Activated CD4-positive, alpha-beta T cell treated with anti-CD3 and anti-CD28 coated beads for 36 hours (primary cell): ENCODE measurements at regions not wholly inside any gene's neighbourhood (a gene's known extent, or its start where the extent isn't known, plus 50 kb on each side); places are given as distances from the start of the nearest gene placed in this dataset.

Source experiments
- ATAC-seq: fragments of 200-7000 bp; cut with Tn5 transposase; one replicate; pipeline ENCODE4 v1.10.0; 2021; ENCODE audit warnings: mild to moderate bottlenecking, moderate library complexity
- CTCF ChIA-PET: fragments of 350-600 bp; sonication (Branson Sonifier 250); formaldehyde crosslinking; loops from one replicate; lab custom pipeline; 2021; ENCODE audit warnings: antibody characterized with exemption; lab: Charles Lee
- POLR2A ChIA-PET: fragments of 350-600 bp; sonication (Branson Sonifier 250); formaldehyde crosslinking; loops from one replicate; lab custom pipeline; 2021; ENCODE audit warnings: antibody characterized with exemption, inconsistent platforms; lab: Charles Lee
- DNase-seq: peaks from one replicate; pipeline ENCODE4 v3.0.0-alpha.2; 2020
- H3K27ac Mint-ChIP-seq: one replicate; pipeline ENCODE4 v1.8.0; 2021; ENCODE audit warnings: mixed read lengths
- H3K27me3 Mint-ChIP-seq: one replicate; pipeline ENCODE4 v1.8.0; 2021; ENCODE audit warnings: mixed read lengths
- H3K36me3 Mint-ChIP-seq: one replicate; pipeline ENCODE4 v1.8.0; 2021; ENCODE audit warnings: low read depth, mixed read lengths
- H3K4me1 Mint-ChIP-seq: one replicate; pipeline ENCODE4 v1.8.0; 2021; ENCODE audit warnings: mixed read lengths
- H3K4me3 Mint-ChIP-seq: one replicate; pipeline ENCODE4 v1.8.0; 2021; ENCODE audit warnings: mild to moderate bottlenecking, moderate library complexity, mixed read lengths
- H3K9me3 Mint-ChIP-seq: one replicate; pipeline ENCODE4 v1.8.0; 2021; ENCODE audit warnings: low read depth, mixed read lengths
- intact Hi-C, 2 experiments: fragments of 100-400 bp; cut with DNase I in 1 of 2; cut with micrococcal nuclease in 1 of 2; formaldehyde crosslinking; loops; one replicate each; pipeline versions ENCODE4 v1.14.2 to v1.15.1; 2022 to 2024; cut with DNase I, micrococcal nuclease

- ATAC-seq (no peak), DNase-seq (no peak)
- Mint-ChIP-seq H3K27me3 (peaks cover 9% of the 10 kb centered on the region), H3K27ac (no peak overlapping the region), H3K9me3 (no peaks in the 10 kb centered on the region), H3K4me1 (no peaks in the 10 kb centered on the region), H3K4me3 (no peak overlapping the region), H3K36me3 (no peaks in the 10 kb centered on the region)
- POLR2A ChIA-PET = no interaction called here
- CTCF ChIA-PET = no interaction called here
- intact Hi-C loops = no loop called here
Measured at GRCh38 chr9:14487547-14488185, 173.7 kb upstream of the NFIB start.

DNA sequence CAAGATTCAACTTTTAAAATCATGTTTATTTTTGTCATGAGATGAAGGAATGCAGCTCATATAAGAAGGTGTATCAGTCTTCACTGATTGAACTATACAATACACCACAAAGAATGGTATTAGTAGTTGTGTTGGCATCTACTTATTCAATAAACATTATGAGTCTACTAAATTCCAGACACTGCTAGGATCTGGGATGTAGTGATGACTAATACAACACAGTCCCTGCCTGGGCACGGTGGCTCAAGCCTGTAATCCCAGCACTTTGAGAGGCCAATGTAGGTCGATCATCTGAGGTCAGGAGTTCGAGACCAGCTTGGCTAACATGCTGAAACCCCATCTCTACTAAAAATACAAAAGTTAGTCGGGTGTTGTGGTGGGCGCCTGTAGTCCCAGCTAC is 171.4 kb upstream of the NFIB start:
- H3K27me3 Mint-ChIP-seq = peaks cover 12% of the 10 kb centered on the region
- H3K27ac Mint-ChIP-seq = no peak overlapping the region
- H3K36me3 Mint-ChIP-seq = no peaks in the 10 kb centered on the region
- ChIA-PET POLR2A (no interaction called here), CTCF (no interaction called here)
- no peaks in the 10 kb centered on the region for H3K4me1 Mint-ChIP-seq
- DNase-seq (no peak), ATAC-seq (no peak)
- intact Hi-C loops = no loop called here
- no peak overlapping the region for H3K4me3 Mint-ChIP-seq
- no peaks in the 10 kb centered on the region for H3K9me3 Mint-ChIP-seq

DNA sequence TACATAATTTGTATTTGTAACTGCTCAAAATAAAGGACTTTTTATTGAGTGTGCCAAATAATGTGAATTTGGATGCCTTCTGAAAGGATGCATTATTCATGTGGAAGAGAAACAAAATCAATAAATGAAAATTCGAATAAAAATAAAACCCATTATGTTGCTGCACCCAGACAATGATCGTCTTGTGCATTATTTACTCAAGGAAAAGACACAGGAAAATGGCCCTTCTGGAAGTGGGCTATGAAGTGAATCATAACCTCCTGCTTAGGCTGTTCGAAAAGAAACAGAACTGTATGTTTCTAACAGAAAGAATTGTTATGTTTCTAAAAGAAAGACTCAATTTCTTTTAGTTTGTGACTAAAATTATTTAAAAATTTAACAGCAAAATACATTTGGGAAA is 168.9 kb upstream of the NFIB start:
- POLR2A ChIA-PET = no interaction called here
- Mint-ChIP-seq H3K27ac (no peak overlapping the region), H3K36me3 (no peaks in the 10 kb centered on the region), H3K27me3 (peaks cover 12% of the 10 kb centered on the region), H3K4me3 (no peak overlapping the region), H3K4me1 (no peaks in the 10 kb centered on the region), H3K9me3 (no peaks in the 10 kb centered on the region)
- DNase-seq (no peak), ATAC-seq (no peak)
- intact Hi-C loops = loop anchor here in 1 of 2 experiments (5.0 kb wide), 1 partner anchor 51 kb away; no protein-coding TSS in a partner anchor
- CTCF ChIA-PET = no interaction called here

- ATAC-seq (no peak), DNase-seq (no peak)
- no peak overlapping the region for H3K4me3 Mint-ChIP-seq
- H3K4me1 Mint-ChIP-seq = no peaks in the 10 kb centered on the region
- no peaks in the 10 kb centered on the region for H3K36me3 Mint-ChIP-seq
- ChIA-PET POLR2A (no interaction called here), CTCF (no interaction called here)
- intact Hi-C loops = loop anchor here in 1 of 2 experiments (5.0 kb wide), 1 partner anchor 48 kb away; no protein-coding TSS in a partner anchor
- H3K27ac Mint-ChIP-seq = no peak overlapping the region
- peaks cover 7% of the 10 kb centered on the region for H3K27me3 Mint-ChIP-seq
- no peaks in the 10 kb centered on the region for H3K9me3 Mint-ChIP-seq
Measured at GRCh38 chr9:14480526-14480925, 166.6 kb upstream of the NFIB start.

DNA sequence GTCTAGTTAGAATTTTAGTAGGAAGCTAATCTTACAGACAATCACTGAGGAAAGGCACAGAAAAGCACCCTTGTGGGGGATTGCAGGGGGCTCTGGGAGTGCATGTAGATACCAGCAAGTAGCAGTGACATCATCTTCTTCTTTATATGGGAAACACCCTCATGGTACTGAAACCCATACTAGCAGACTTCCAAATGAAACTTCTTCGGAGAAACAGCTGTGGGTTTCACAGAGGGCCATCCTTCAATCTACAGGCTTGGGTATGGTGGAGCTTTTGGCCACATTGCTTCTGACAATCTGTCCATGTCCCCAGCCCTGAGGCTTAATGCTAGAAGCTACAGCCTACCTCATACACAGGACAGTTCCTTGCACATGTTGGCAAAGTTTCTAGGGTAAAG is 165.2 kb upstream of the NFIB start:
- peaks cover 4% of the 10 kb centered on the region for H3K27me3 Mint-ChIP-seq
- H3K36me3 Mint-ChIP-seq = no peaks in the 10 kb centered on the region
- H3K27ac Mint-ChIP-seq = no peak overlapping the region
- no peaks in the 10 kb centered on the region for H3K4me1 Mint-ChIP-seq
- intact Hi-C loops = no loop called here
- H3K4me3 Mint-ChIP-seq = no peak overlapping the region
- ChIA-PET POLR2A (no interaction called here), CTCF (interaction anchor here (0.8 kb wide), 1 partner anchor 286 kb away, joined by 3 read pairs; no protein-coding TSS in a partner anchor)
- DNase-seq (no peak), ATAC-seq (no peak)
- no peaks in the 10 kb centered on the region for H3K9me3 Mint-ChIP-seq

DNA sequence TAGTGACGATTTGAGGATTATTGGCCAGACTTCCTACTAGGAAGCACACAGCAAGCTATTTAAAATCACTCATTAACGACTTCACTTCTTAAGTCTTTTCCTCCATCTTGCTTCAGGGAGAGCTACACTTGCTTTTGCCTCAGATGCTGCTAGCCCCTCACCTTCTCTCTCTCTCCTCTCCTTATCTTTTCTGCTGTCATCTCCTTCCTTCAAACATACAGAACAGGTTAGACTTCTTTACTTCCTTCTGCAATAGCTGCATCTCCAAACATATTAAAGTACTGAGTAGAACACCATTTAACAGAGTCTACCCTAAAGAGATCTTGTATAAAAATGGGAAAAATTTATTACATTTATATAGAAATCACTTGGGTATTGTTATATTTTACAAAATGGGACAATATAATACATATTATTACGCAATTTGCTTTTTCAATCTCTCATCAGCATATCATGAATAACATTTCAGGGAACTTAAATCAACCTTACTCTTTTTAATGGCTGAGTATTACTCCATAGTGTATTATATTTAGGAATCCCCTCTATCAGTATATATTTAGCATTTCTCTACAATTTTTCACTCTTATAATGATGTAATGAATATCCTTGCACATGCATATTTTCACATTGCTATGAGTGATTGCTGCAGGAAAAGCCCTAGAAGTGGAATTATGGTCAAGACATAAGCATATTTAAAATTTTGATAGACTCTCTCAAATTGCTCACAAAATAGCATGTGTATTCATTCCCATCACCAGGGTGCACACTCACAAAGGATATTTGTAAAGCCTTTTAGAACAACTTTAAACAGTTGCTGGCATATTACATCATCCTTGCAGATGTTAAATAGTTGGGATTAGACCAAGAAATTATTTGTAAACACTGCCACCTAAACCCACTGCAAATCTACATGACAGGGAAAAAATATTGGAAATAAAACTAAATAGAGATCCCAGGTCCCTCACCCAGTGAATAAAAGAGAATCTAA is 164.5 kb upstream of the NFIB start:
- no peak overlapping the region for H3K4me3 Mint-ChIP-seq
- peaks cover 4% of the 10 kb centered on the region for H3K27me3 Mint-ChIP-seq
- ATAC-seq = no peak
- ChIA-PET POLR2A (no interaction called here), CTCF (no interaction called here)
- no peaks in the 10 kb centered on the region for H3K9me3 Mint-ChIP-seq
- intact Hi-C loops = no loop called here
- no peaks in the 10 kb centered on the region for H3K36me3 Mint-ChIP-seq
- H3K27ac Mint-ChIP-seq = no peak overlapping the region
- no peaks in the 10 kb centered on the region for H3K4me1 Mint-ChIP-seq
- DNase-seq = no peak

GRCh38 chr9:14471041-14471440 is 157.1 kb upstream of the NFIB start:
- Mint-ChIP-seq H3K4me1 (no peaks in the 10 kb centered on the region), H3K4me3 (no peak overlapping the region), H3K27ac (no peak overlapping the region), H3K9me3 (no peaks in the 10 kb centered on the region), H3K36me3 (no peaks in the 10 kb centered on the region), H3K27me3 (no peaks in the 10 kb centered on the region)
- intact Hi-C loops = no loop called here
- ChIA-PET POLR2A (no interaction called here), CTCF (no interaction called here)
- no peak for ATAC-seq
- no peak for DNase-seq

DNA sequence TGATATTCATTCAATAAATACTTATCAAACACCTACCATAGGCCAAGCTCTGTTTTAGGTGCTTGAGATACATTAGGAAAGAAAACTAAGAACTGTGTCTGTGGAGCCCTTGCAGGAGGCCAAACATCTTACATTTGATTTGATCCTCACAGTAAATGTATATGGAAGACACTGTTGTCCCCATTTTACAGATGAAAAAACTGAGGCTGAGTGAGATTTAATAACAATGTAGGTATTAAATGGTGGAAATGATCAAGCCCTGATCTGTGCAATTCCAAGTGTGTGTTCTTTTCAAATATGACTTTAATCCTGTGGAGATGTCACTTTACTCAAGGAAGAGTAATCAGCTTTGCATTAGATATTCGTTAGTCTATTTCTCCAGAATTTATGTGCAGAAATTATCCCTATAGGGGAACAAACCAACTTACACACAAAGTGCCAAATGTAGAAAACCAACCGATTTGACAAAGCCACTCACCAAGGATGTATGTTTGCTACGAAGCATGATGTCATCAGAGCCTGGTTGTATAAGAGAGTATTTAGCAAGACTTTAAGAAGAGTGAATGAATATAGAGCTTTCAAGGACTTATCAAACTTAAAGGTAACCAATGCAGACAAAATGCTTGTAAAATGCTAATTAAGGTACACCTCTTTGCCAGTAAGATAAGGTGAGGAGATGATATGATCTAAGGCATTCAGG is 153.9 kb upstream of the NFIB start:
- Mint-ChIP-seq H3K4me1 (no peaks in the 10 kb centered on the region), H3K27me3 (peaks cover 3% of the 10 kb centered on the region), H3K4me3 (no peak overlapping the region), H3K9me3 (no peaks in the 10 kb centered on the region), H3K27ac (no peak overlapping the region), H3K36me3 (no peaks in the 10 kb centered on the region)
- ChIA-PET POLR2A (no interaction called here), CTCF (no interaction called here)
- intact Hi-C loops = no loop called here
- DNase-seq = no peak
- no peak for ATAC-seq

GRCh38 chr9:14466828-14467227 is 152.9 kb upstream of the NFIB start:
- ChIA-PET POLR2A (no interaction called here), CTCF (no interaction called here)
- ATAC-seq = no peak
- Mint-ChIP-seq H3K4me3 (no peak overlapping the region), H3K36me3 (no peaks in the 10 kb centered on the region), H3K4me1 (no peaks in the 10 kb centered on the region), H3K27me3 (peaks cover 3% of the 10 kb centered on the region), H3K9me3 (no peaks in the 10 kb centered on the region), H3K27ac (no peak overlapping the region)
- intact Hi-C loops = no loop called here
- no peak for DNase-seq

GRCh38 chr9:14466429-14466818 is 152.5 kb upstream of the NFIB start:
- intact Hi-C loops = no loop called here
- DNase-seq (no peak), ATAC-seq (no peak)
- ChIA-PET CTCF (no interaction called here), POLR2A (no interaction called here)
- no peak overlapping the region for H3K27ac Mint-ChIP-seq
- H3K27me3 Mint-ChIP-seq = peaks cover 3% of the 10 kb centered on the region
- no peaks in the 10 kb centered on the region for H3K9me3 Mint-ChIP-seq
- no peaks in the 10 kb centered on the region for H3K4me1 Mint-ChIP-seq
- no peak overlapping the region for H3K4me3 Mint-ChIP-seq
- no peaks in the 10 kb centered on the region for H3K36me3 Mint-ChIP-seq

- no peak for ATAC-seq
- Mint-ChIP-seq H3K27ac (no peak overlapping the region), H3K4me3 (no peak overlapping the region), H3K36me3 (no peaks in the 10 kb centered on the region), H3K4me1 (no peaks in the 10 kb centered on the region), H3K27me3 (peaks cover 3% of the 10 kb centered on the region), H3K9me3 (no peaks in the 10 kb centered on the region)
- CTCF ChIA-PET = no interaction called here
- no peak for DNase-seq
- POLR2A ChIA-PET = no interaction called here
- intact Hi-C loops = no loop called here
Measured at GRCh38 chr9:14462950-14463349, 149.0 kb upstream of the NFIB start.
